ENCODE measurements at regions not wholly inside any gene's neighbourhood (a gene's known extent, or its start where the extent isn't known, plus 50 kb on each side); places are given as distances from the start of the nearest gene placed in this dataset.

GRCh38 chr14:84397631-84398030, 1132.3 kb upstream of the FLRT2 start:
- in situ Hi-C loops (cut with HindIII; ENCODE audit: low pct_unique_long_range_greater_than_20kb, low sequenced_read_pairs): no loop called here
- TF ChIP-seq JUND (IDR thresholded peaks at IDR 0.05; ENCODE audit: low read depth): no peak
- no peak for DNase-seq (ENCODE audit: low read depth in 1 of 2, low spot score in 1 of 2)

- TF ChIP-seq JUND (IDR thresholded peaks at IDR 0.05; ENCODE audit: low read depth): no peak
- in situ Hi-C loops (cut with HindIII; ENCODE audit: low pct_unique_long_range_greater_than_20kb, low sequenced_read_pairs): no loop called here
- DNase-seq (ENCODE audit: low read depth in 1 of 2, low spot score in 1 of 2): no peak
These were observed 1130.5 kb upstream of the FLRT2 start for GRCh38 chr14:84399296-84399910.

GRCh38 chr14:84401631-84402030, 1128.3 kb upstream of the FLRT2 start:
- peak in 1 of 2 experiments; percentile 28 for DNase-seq (ENCODE audit: low read depth in 1 of 2, low spot score in 1 of 2)
- TF ChIP-seq JUND (IDR thresholded peaks at IDR 0.05; ENCODE audit: low read depth): no peak
- in situ Hi-C loops (cut with HindIII; ENCODE audit: low pct_unique_long_range_greater_than_20kb, low sequenced_read_pairs): no loop called here

- peak; percentile 25 to 76 for DNase-seq (ENCODE audit: low read depth in 1 of 2, low spot score in 1 of 2)
- in situ Hi-C loops (cut with HindIII; ENCODE audit: low pct_unique_long_range_greater_than_20kb, low sequenced_read_pairs): no loop called here
- TF ChIP-seq JUND (IDR thresholded peaks at IDR 0.05; ENCODE audit: low read depth): no peak
These were observed 1126.4 kb upstream of the FLRT2 start for GRCh38 chr14:84403585-84403984.

- TF ChIP-seq JUND (IDR thresholded peaks at IDR 0.05; ENCODE audit: low read depth): no peak
- in situ Hi-C loops (cut with HindIII; ENCODE audit: low pct_unique_long_range_greater_than_20kb, low sequenced_read_pairs): no loop called here
- DNase-seq (ENCODE audit: low read depth in 1 of 2, low spot score in 1 of 2): no peak
These were observed 1125.7 kb upstream of the FLRT2 start for GRCh38 chr14:84404246-84404645.

- in situ Hi-C loops (cut with HindIII; ENCODE audit: low pct_unique_long_range_greater_than_20kb, low sequenced_read_pairs): no loop called here
- DNase-seq (ENCODE audit: low read depth in 1 of 2, low spot score in 1 of 2): no peak
- TF ChIP-seq JUND (IDR thresholded peaks at IDR 0.05; ENCODE audit: low read depth): no peak
These were observed 1120.5 kb upstream of the FLRT2 start for GRCh38 chr14:84409435-84409834.

- in situ Hi-C loops (cut with HindIII; ENCODE audit: low pct_unique_long_range_greater_than_20kb, low sequenced_read_pairs): no loop called here
- DNase-seq (ENCODE audit: low read depth in 1 of 2, low spot score in 1 of 2): no peak
- TF ChIP-seq JUND (IDR thresholded peaks at IDR 0.05; ENCODE audit: low read depth): no peak
These were observed 1119.6 kb upstream of the FLRT2 start for GRCh38 chr14:84410344-84410743.

- TF ChIP-seq JUND (IDR thresholded peaks at IDR 0.05; ENCODE audit: low read depth): no peak
- no peak for DNase-seq (ENCODE audit: low read depth in 1 of 2, low spot score in 1 of 2)
- in situ Hi-C loops (cut with HindIII; ENCODE audit: low pct_unique_long_range_greater_than_20kb, low sequenced_read_pairs): no loop called here
These were observed 1109.7 kb upstream of the FLRT2 start for GRCh38 chr14:84420221-84420620.

- DNase-seq (ENCODE audit: low read depth in 1 of 2, low spot score in 1 of 2): no peak
- no peak for TF ChIP-seq JUND (IDR thresholded peaks at IDR 0.05; ENCODE audit: low read depth)
- in situ Hi-C loops (cut with HindIII; ENCODE audit: low pct_unique_long_range_greater_than_20kb, low sequenced_read_pairs): no loop called here
These were observed 1108.3 kb upstream of the FLRT2 start for GRCh38 chr14:84421621-84422020.

- in situ Hi-C loops (cut with HindIII; ENCODE audit: low pct_unique_long_range_greater_than_20kb, low sequenced_read_pairs): no loop called here
- no peak for TF ChIP-seq JUND (IDR thresholded peaks at IDR 0.05; ENCODE audit: low read depth)
- no peak for DNase-seq (ENCODE audit: low read depth in 1 of 2, low spot score in 1 of 2)
These were observed 1104.0 kb upstream of the FLRT2 start for GRCh38 chr14:84425968-84426367.

- in situ Hi-C loops (cut with HindIII; ENCODE audit: low pct_unique_long_range_greater_than_20kb, low sequenced_read_pairs): no loop called here
- DNase-seq (ENCODE audit: low read depth in 1 of 2, low spot score in 1 of 2): no peak
- no peak for TF ChIP-seq JUND (IDR thresholded peaks at IDR 0.05; ENCODE audit: low read depth)
These were observed 1097.3 kb upstream of the FLRT2 start for GRCh38 chr14:84432676-84433075.

GRCh38 chr14:84433961-84434360, 1096.0 kb upstream of the FLRT2 start:
- in situ Hi-C loops (cut with HindIII; ENCODE audit: low pct_unique_long_range_greater_than_20kb, low sequenced_read_pairs): no loop called here
- no peak for TF ChIP-seq JUND (IDR thresholded peaks at IDR 0.05; ENCODE audit: low read depth)
- no peak for DNase-seq (ENCODE audit: low read depth in 1 of 2, low spot score in 1 of 2)

GRCh38 chr14:84435820-84436324, 1094.1 kb upstream of the FLRT2 start:
- no peak for DNase-seq (ENCODE audit: low read depth in 1 of 2, low spot score in 1 of 2)
- in situ Hi-C loops (cut with HindIII; ENCODE audit: low pct_unique_long_range_greater_than_20kb, low sequenced_read_pairs): no loop called here
- no peak for TF ChIP-seq JUND (IDR thresholded peaks at IDR 0.05; ENCODE audit: low read depth)

- TF ChIP-seq JUND (IDR thresholded peaks at IDR 0.05; ENCODE audit: low read depth): no peak
- no peak for DNase-seq (ENCODE audit: low read depth in 1 of 2, low spot score in 1 of 2)
- in situ Hi-C loops (cut with HindIII; ENCODE audit: low pct_unique_long_range_greater_than_20kb, low sequenced_read_pairs): no loop called here
These were observed 1093.4 kb upstream of the FLRT2 start for GRCh38 chr14:84436528-84436927.

Data from T47D (cell line).